ENCODE measurements at regions not wholly inside any gene's neighbourhood (a gene's known extent, or its start where the extent isn't known, plus 50 kb on each side); places are given as distances from the start of the nearest gene placed in this dataset.

GRCh38 chr9:31556667-31557463 is 827.6 kb upstream of the ACO1 start:
- TF ChIP-seq POLR2A (IDR thresholded peaks at IDR 0.05) (no peak), CTCF (IDR thresholded peaks at IDR 0.05) (no peak)
